CD14-positive monocyte (primary cell): ENCODE measurements at regions not wholly inside any gene's neighbourhood (a gene's known extent, or its start where the extent isn't known, plus 50 kb on each side); places are given as distances from the start of the nearest gene placed in this dataset.
A peak's percentile ranks its signal among the peaks of the same experiment; 100 is the strongest.

Source experiments
- DNase-seq, 3 donors: peaks; one replicate each; pipeline ENCODE4 v3.0.0-alpha.2; 2011 to 2022
- H2AFZ ChIP-seq: 2 replicates; pipeline ENCODE4 v1.6.0; 2012; ENCODE audit warnings: mild to moderate bottlenecking, low read depth, low read length, inconsistent platforms; ENCODE audit not compliant: insufficient read depth, poor library complexity, severe bottlenecking
- H3K27ac ChIP-seq, 2 donors: 1 replicate in 1 of 2; 2 replicates in 1 of 2; pipeline ENCODE4 v1.5.1; 2012 to 2013; ENCODE audit warnings: low read length in 2 of 2, control low read depth in 1 of 2, inconsistent platforms in 1 of 2, low read depth in 1 of 2, mild to moderate bottlenecking in 1 of 2
- H3K27me3 ChIP-seq, 2 donors: one replicate each; pipeline versions ENCODE4 v1.6.0 to v1.6.1; 2011 to 2013; ENCODE audit warnings: low read length in 2 of 2; ENCODE audit not compliant: control insufficient read depth in 2 of 2, insufficient read depth in 2 of 2
- H3K36me3 ChIP-seq, 2 donors: replicated peaks in 1 of 2; 1 replicate in 1 of 2; 2 replicates in 1 of 2; pipeline versions ENCODE4 v1.5.1 to v1.6.1; 2012 to 2013; ENCODE audit warnings: low read length in 2 of 2, control low read depth in 1 of 2, inconsistent platforms in 1 of 2, mild to moderate bottlenecking in 1 of 2; ENCODE audit not compliant: insufficient read depth in 2 of 2, control insufficient read depth in 1 of 2
- H3K4me1 ChIP-seq, 2 donors: 1 replicate in 1 of 2; 2 replicates in 1 of 2; pipeline versions ENCODE4 v1.5.1 to v1.6.1; 2012 to 2013; ENCODE audit warnings: low read length in 2 of 2, control low read depth in 1 of 2, inconsistent platforms in 1 of 2, mild to moderate bottlenecking in 1 of 2, moderate library complexity in 1 of 2; ENCODE audit not compliant: insufficient read depth in 2 of 2, control insufficient read depth in 1 of 2
- H3K4me2 ChIP-seq: replicated peaks from 2 replicates; pipeline ENCODE3; 2012; ENCODE audit warnings: low read length, moderate library complexity, mild to moderate bottlenecking; ENCODE audit not compliant: poor library complexity, severe bottlenecking; ENCODE audit errors: extremely low read depth
- H3K4me3 ChIP-seq, 3 experiments: fragments of 200-600 bp in 1 of 3; sonication (generic) in 1 of 3; replicated peaks in 1 of 3; 1 replicate in 2 of 3; 2 replicates in 1 of 3; pipeline ENCODE4 v1.5.1; 2011 to 2013; ENCODE audit warnings: low read length in 3 of 3, mild to moderate bottlenecking in 3 of 3, control low read depth in 2 of 3, low read depth in 2 of 3, inconsistent platforms in 1 of 3, moderate library complexity in 1 of 3
- H3K79me2 ChIP-seq: 2 replicates; pipeline ENCODE4 v1.6.0; 2012; ENCODE audit warnings: mild to moderate bottlenecking, control low read depth, inconsistent platforms, low read length, moderate library complexity; ENCODE audit not compliant: insufficient read depth
- H3K9ac ChIP-seq: 2 replicates; pipeline ENCODE4 v1.6.0; 2017; ENCODE audit warnings: low read length, mild to moderate bottlenecking; ENCODE audit not compliant: insufficient read depth, poor library complexity, severe bottlenecking
- H3K9me3 ChIP-seq, 2 donors: replicated peaks in 1 of 2; 1 replicate in 1 of 2; 2 replicates in 1 of 2; pipeline versions ENCODE4 v1.5.1 to v1.6.1; 2012 to 2013; ENCODE audit warnings: low read length in 2 of 2, control low read depth in 1 of 2; ENCODE audit not compliant: control insufficient read depth in 1 of 2, insufficient read depth in 1 of 2
- H4K20me1 ChIP-seq: 2 replicates; pipeline ENCODE4 v1.6.0; 2012; ENCODE audit warnings: mild to moderate bottlenecking, low read length, control low read depth, moderate library complexity; ENCODE audit not compliant: insufficient read depth
- H3K27ac Mint-ChIP-seq, 7 donors: one replicate each; pipeline ENCODE4 v1.8.0; 2020; ENCODE audit warnings: mild to moderate bottlenecking in 7 of 7, mixed read lengths in 7 of 7, moderate library complexity in 6 of 7, inconsistent platforms in 2 of 7
- H3K27me3 Mint-ChIP-seq, 3 donors: one replicate each; pipeline ENCODE4 v1.8.0; 2021 to 2022; ENCODE audit warnings: low read depth in 3 of 3, mild to moderate bottlenecking in 3 of 3, mixed read lengths in 3 of 3, moderate library complexity in 3 of 3, inconsistent platforms in 1 of 3
- H3K36me3 Mint-ChIP-seq, 2 donors: one replicate each; pipeline ENCODE4 v1.8.0; 2020; ENCODE audit warnings: mixed read lengths in 2 of 2, inconsistent platforms in 1 of 2, mild to moderate bottlenecking in 1 of 2
- H3K4me1 Mint-ChIP-seq: one replicate; pipeline ENCODE4 v1.8.0; 2020; ENCODE audit warnings: mild to moderate bottlenecking, mixed read lengths
- H3K4me3 Mint-ChIP-seq, 2 donors: one replicate each; pipeline ENCODE4 v1.8.0; 2020; ENCODE audit warnings: mild to moderate bottlenecking in 2 of 2, mixed read lengths in 2 of 2, moderate library complexity in 1 of 2
- H3K9me3 Mint-ChIP-seq, 7 donors: one replicate each; pipeline ENCODE4 v1.8.0; 2020 to 2022; ENCODE audit warnings: mixed read lengths in 7 of 7, mild to moderate bottlenecking in 6 of 7, moderate library complexity in 6 of 7, inconsistent platforms in 2 of 7
- WGBS: methylation state at CpG from one replicate; pipeline ENCODE4 v1.1.5; 2013; ENCODE audit warnings: missing lambda C conversion rate; ENCODE audit not compliant: insufficient coverage; 5-methylcytosine and 5-hydroxymethylcytosine counted together
- intact Hi-C, 2 donors: fragments of 100-400 bp; cut with micrococcal nuclease; formaldehyde crosslinking; loops; one replicate each; pipeline versions ENCODE4 v1.15.0 to v1.15.1; 2023
- TF ChIP-seq, protein P1 (sequence below): fragments of 200-600 bp; IDR thresholded peaks from one replicate; pipeline ENCODE4 v1.8.0; 2022; ENCODE audit warnings: antibody characterized with exemption, mild to moderate bottlenecking

DNA sequence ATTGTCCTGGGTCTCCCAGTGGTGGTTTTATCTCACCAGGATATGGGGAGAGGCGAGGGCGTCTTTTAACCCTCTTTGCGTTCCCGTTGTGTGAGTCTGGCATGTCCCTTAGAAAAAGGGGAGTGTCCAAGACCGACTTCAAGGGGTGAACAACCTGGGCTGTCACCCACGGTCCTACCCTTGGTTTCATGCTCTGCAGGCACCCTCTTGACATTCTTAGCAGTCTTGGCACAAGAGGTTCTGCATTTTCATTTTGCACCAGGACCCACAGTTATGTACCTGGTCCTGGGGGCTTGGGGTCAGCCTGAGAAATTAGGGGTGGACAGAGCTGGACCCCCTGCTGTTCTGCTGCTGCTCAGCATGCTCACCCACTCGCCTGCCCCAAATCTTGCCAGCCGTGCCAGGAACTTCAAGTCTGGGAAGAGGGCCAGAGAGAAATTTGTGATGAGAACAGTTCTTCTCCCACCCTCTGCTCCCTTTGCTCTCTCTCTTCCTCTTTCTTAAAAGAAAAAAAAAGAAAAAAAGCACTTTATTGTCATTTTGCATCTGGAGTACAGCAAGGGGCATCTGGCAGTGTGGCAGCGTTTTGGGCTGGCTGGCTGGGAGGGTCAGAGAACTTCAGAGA is 471.2 kb downstream of the MIAT start:
- 72% methylated on average over 7 of the region's 9 CpGs for WGBS
- Mint-ChIP-seq H3K27ac (peak overlapping the region; percentile 95 to 100 (median 98)), H3K4me3 (peak overlapping the region in 1 of 2 donors; percentile 46), H3K4me1 (peaks cover 72% of the 10 kb centered on the region), H3K9me3 (no peaks in the 10 kb centered on the region), H3K27me3 (peaks cover 0 to 2% (median 0%) of the 10 kb centered on the region in 3 donors), H3K36me3 (no peaks in the 10 kb centered on the region)
- intact Hi-C loops = no loop called here
- H3K27me3 ChIP-seq = no peaks in the 10 kb centered on the region
- peak overlapping the region; percentile 68 for H3K9ac ChIP-seq
- peaks cover 76 to 78% of the 10 kb centered on the region in 2 donors for H3K4me1 ChIP-seq
- no peaks in the 10 kb centered on the region for H4K20me1 ChIP-seq
- H3K36me3 ChIP-seq = no peaks in the 10 kb centered on the region
- H3K4me2 ChIP-seq = peak overlapping the region; percentile 3
- TF ChIP-seq, protein P1, sequence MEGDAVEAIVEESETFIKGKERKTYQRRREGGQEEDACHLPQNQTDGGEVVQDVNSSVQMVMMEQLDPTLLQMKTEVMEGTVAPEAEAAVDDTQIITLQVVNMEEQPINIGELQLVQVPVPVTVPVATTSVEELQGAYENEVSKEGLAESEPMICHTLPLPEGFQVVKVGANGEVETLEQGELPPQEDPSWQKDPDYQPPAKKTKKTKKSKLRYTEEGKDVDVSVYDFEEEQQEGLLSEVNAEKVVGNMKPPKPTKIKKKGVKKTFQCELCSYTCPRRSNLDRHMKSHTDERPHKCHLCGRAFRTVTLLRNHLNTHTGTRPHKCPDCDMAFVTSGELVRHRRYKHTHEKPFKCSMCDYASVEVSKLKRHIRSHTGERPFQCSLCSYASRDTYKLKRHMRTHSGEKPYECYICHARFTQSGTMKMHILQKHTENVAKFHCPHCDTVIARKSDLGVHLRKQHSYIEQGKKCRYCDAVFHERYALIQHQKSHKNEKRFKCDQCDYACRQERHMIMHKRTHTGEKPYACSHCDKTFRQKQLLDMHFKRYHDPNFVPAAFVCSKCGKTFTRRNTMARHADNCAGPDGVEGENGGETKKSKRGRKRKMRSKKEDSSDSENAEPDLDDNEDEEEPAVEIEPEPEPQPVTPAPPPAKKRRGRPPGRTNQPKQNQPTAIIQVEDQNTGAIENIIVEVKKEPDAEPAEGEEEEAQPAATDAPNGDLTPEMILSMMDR = no peak
- peak in 1 of 3 donors; percentile 25 for DNase-seq
- peak overlapping the region; percentile 64 for H2AFZ ChIP-seq
- no peaks in the 10 kb centered on the region for H3K9me3 ChIP-seq
- no peaks in the 10 kb centered on the region for H3K79me2 ChIP-seq
- peak overlapping the region; percentile 85 to 98 for H3K27ac ChIP-seq
- H3K4me3 ChIP-seq = peak overlapping the region in 1 of 3 experiments; percentile 6

DNA sequence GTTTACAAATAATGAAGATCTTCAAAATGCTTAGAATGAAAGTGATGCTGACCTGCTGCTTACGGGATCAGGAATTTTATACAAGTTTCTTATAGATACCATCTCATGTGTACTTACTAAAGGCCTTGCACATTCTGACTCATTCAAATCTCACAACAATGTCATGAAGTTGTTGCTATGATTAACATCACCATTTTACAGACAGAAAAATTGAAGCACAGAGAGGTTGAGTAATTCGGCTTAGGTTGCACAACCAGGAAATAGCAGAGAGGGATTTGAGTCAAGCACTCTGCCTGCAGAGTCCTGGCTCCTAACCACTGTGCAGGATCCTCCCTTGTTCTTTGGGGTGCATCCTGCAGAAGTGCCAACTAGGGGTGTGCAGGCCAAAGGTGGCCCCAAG is 471.9 kb downstream of the MIAT start:
- Mint-ChIP-seq H3K27ac (peak overlapping the region; percentile 95 to 100 (median 98)), H3K27me3 (peaks cover 0 to 2% (median 1%) of the 10 kb centered on the region in 3 donors), H3K36me3 (no peaks in the 10 kb centered on the region), H3K4me1 (peaks cover 72% of the 10 kb centered on the region), H3K4me3 (peak overlapping the region in 1 of 2 donors; percentile 13), H3K9me3 (no peaks in the 10 kb centered on the region)
- WGBS = 17% methylated on average over 1 of the region's 2 CpGs
- Histone ChIP-seq H3K9ac (peak overlapping the region; percentile 68), H3K27me3 (no peaks in the 10 kb centered on the region), H3K27ac (peak overlapping the region; percentile 85 to 98), H4K20me1 (no peaks in the 10 kb centered on the region), H3K9me3 (no peaks in the 10 kb centered on the region), H3K36me3 (no peaks in the 10 kb centered on the region), H2AFZ (no peak overlapping the region), H3K4me3 (no peak overlapping the region), H3K4me2 (peak overlapping the region; percentile 3), H3K4me1 (peaks cover 76 to 78% of the 10 kb centered on the region in 2 donors), H3K79me2 (no peaks in the 10 kb centered on the region)
- TF ChIP-seq, protein P1 = no peak
- intact Hi-C loops = no loop called here
- peak; percentile 88 to 96 (median 95) for DNase-seq
